ENCODE measurements at regions not wholly inside any gene's neighbourhood (a gene's known extent, or its start where the extent isn't known, plus 50 kb on each side); places are given as distances from the start of the nearest gene placed in this dataset.

- DNase-seq, result no peak
Observed at GRCh38 chr15:69577397-69577796, 124.8 kb downstream of the RPLP1 start.

DNA sequence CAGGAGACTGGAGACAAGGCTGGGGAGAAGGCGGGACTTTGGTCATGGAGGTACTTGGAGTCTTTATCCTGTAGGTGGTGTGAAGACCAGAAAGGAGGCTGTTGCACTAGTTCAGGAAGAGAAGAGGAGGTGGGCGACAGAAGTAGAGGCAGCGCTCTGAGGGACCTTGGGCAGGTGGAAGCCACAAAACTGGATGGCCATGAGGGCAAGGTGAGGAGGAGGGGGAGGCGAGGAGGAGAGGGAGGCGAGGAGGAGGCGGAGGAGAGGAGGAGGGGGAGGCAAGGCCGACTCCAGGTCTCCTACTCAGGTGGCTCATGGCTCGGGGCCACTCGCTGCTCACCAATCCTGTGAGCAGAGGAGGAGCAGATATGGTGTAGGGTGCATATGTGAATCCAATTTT is 125.6 kb downstream of the RPLP1 start:
- no peak for DNase-seq

- no peak for DNase-seq
Observed at GRCh38 chr15:69578787-69579583, 126.4 kb downstream of the RPLP1 start.

DNA sequence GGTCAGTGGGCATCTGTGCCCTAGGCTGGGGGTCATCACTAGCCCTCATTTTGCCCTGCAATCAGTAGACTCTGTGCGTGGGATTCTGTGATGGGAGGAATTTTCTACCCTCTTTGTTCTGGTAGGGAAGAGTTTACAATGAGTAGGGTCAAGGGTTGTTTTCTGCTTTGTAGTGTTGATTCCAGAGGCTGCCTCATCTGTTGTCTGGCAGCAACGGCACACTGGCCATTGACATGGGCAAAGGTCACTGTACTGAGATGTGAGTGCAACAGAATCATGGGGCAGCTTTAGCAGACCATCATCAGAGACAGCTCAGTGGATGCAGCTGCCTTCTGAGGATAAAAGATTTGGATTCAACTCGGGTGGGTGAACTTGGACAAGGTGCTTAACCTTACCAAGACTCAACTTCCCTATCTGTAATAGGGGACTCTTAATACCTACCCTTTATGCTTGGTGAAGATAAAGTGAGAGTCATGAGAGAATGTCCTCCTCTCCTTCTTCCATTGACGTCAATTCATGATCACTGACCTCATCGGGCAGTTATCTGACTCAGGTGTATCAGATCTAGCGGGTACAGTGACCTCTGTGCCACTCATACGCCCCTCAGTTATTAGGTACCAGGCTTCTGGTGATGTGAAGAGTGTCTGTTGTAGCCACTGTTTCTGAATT is 127.5 kb downstream of the RPLP1 start:
- DNase-seq, result no peak

DNA sequence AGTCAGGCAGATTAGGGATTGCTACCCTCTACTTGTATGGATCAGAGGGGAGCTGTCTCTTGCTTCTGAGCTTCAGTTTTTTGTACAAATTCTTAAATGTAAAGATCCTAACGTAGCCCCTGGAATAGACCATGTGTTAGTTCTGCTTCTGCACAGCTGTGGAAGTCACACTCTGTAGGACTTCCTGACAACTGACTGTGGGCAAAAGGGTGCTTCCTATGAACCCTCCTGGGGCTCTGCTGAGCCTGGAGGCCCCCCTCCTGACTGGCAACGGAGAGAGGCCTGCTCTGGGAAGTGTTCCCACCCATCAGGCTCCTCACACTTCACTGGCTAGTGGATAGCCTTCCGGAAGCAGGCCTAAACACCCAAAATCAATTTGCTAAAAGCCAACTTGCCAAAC is 131.0 kb downstream of the RPLP1 start:
- DNase-seq, result no peak

DNA sequence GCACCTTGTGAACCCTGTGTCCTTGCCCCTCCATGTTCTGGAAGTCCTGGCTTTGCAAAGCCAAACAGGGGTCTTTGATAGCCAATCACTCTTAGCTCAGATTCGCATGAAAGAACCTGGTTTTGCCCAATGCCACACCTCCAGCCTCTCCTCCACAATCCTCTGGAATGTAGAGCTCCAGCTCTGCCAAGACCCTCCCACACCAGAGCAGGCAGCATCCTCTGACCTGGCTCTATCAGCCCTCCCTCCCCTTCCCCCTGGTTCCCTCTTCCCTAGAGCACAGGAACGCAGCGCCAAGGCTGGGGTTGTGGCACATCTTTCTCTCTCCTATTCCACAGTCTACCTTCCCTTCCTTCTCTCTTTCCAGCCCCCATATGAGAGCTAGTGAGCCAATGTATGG is 133.3 kb downstream of the RPLP1 start:
- no peak for DNase-seq

GRCh38 chr15:69586721-69587120 is 134.1 kb downstream of the RPLP1 start:
- no peak for DNase-seq

DNA sequence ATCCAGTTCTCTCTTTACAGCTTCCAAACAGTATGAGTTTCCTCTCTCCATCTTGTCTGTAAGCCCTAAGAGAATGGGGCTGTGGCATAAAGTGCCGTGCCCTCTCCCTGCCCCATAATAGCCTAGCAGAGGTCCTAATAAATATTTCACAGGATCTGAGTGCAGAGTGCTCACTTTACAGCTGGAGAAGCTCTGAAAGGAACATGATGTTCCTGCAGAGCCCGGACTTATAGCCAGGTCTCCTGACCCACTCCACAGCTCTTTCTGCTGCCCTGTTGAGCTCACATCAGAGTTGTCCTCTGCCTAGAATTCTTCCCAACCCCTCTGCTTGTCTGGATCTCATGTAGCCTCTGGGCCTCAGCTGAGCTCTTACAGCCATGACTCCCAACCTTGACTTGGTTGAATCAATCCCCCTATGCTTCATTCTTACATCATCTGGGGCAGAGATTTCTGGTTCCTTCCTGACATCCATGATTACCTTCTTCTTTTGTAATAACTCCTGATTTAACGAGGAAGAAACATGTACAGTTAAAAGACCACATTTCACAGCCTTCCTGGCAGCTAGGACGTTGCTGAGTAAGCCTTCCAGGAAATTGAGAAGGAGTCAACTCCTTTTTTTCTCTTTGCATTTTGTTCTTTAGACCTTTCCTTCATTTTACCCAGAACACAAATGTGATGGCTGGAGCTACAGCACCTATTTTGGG is 135.3 kb downstream of the RPLP1 start:
- no peak for DNase-seq

GRCh38 chr15:69590201-69590710 is 137.6 kb downstream of the RPLP1 start:
- DNase-seq, result no peak

DNA sequence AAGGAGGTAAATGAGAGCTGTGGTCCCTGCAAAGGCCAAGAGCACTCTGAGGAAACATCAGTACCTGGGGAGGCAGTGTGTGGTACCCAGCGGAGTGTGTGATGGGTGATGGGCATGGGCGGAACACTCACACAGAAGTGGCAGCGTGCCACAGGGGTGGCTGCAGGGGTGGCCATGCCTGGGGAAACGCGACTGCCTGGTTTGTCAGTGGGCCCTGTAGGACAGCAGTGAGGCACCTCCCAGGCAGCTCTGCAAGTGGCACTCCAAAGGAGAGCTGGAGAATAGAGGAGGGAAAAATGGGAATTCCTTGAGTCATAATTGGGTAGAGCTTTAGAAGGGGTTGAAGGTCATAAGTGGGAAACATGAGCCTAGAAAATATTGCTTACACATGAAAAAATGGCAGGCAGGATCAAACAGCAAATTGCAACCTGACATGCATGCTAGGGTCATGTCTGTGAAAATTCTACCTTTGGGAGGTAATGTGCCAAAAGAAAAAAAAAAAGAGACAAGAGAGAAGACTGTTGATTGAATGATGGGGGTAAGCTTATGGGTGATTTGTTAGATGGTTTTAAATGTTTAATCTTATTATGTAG is 138.4 kb downstream of the RPLP1 start:
- no peak for DNase-seq

GRCh38 chr15:69591905-69592508 is 139.4 kb downstream of the RPLP1 start:
- no peak for DNase-seq

GRCh38 chr15:69592954-69593353 is 140.3 kb downstream of the RPLP1 start:
- DNase-seq, result no peak

DNA sequence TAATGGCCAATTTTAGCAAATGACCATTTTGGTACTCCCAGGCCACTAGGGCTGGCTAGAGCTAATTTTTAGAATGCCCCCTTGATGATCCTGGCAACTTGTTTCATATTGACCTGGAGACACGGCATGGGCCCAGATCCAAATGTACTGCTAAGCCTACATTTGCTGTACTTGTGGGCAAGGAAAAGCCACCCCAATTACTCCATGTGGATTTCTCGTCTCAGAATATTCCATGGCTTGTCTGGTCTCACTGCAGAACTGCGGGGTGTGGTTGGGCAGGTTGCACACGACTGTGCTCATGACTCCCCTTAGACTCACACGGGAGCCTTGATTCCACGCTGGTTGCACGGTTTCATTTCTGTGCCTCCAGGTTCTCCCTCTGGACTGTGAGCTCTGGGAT is 140.9 kb downstream of the RPLP1 start:
- DNase-seq, result no peak

- no peak for DNase-seq
Observed at GRCh38 chr15:69593981-69594966, 141.7 kb downstream of the RPLP1 start.

GRCh38 chr15:69595009-69595791 is 142.6 kb downstream of the RPLP1 start:
- no peak for DNase-seq

GRCh38 chr15:69597061-69597592 is 144.5 kb downstream of the RPLP1 start:
- no peak for DNase-seq

DNA sequence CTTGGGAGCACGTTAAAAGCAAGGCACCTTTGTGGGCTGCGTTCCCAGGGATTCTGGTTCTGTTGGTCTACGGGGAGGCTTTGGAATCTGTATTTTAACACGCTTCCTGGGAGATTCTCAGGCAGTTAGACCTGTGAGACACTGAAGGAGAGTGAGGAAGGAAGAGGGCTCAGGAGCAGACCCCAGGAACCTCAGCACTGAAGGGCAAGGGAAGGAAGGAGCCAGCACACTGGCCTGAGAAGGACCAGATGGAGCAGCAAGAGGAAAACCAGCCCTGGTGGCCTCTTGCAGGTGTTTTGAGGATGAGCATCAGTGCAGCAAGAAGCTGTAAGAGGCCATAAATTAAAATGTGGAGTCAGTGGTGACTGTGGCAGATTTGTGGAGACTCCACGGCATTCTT is 146.7 kb downstream of the RPLP1 start:
- no peak for DNase-seq

DNA sequence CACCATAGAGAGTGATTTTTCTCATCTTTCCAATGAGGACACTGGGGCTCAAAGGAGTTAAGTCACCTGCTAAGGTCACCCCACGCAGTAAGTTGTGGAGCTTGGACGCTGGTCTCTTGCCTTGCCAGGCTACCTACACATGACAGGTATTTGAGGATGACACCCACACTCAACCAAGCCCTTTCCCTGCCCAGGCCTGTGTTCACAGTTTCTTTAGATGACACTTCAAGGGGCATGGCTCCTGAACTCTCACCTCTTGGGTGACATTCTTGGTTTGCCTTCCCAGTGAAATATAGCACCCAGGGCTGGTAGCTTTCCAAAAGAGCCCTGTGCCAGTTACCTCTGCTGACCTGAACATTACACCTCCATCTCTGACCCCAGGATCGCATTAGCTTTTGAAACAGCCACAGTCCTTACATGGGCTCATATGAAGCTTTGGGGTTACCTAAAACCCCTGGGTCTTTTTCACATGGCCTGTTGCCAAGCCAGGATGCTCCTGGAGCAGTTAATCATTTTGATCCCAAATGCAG is 148.0 kb downstream of the RPLP1 start:
- DNase-seq, result no peak

GRCh38 chr15:69601711-69602504 is 149.3 kb downstream of the RPLP1 start:
- DNase-seq, result no peak
